ENCODE measurements at regions not wholly inside any gene's neighbourhood (a gene's known extent, or its start where the extent isn't known, plus 50 kb on each side); places are given as distances from the start of the nearest gene placed in this dataset.

- no peak overlapping the region for H3K4me3 ChIP-seq (ENCODE audit: low read depth, low read length)
- no peak for TF ChIP-seq CTCF (IDR thresholded peaks at IDR 0.05; ENCODE audit: low read depth, low read length)
Measured at GRCh38 chr6:134683783-134684422, 266.0 kb downstream of the ALDH8A1 start.

GRCh38 chr6:134680433-134680832 lies 269.5 kb downstream of the ALDH8A1 start:
- no peak overlapping the region for H3K4me3 ChIP-seq (ENCODE audit: low read depth, low read length)
- TF ChIP-seq CTCF (IDR thresholded peaks at IDR 0.05; ENCODE audit: low read depth, low read length) = no peak

DNA sequence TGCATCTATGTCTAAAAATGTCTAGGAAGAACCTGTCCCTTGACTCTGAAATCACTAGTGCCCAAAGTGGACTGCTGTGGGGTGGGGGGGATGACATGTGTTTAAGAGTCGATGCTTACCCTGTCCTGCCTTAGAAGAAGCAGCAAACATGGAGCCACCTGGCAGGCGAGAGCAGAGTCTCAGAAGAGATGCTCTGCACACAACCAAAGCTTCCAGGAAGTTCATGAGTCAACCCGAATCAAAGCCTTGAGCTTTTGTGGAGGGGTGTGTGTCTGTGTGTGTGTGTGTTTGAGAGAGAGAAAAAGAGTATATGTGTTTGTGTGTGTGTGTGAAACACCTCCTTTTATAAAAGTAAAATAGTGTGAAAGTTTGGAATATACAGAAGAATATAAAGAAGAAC lies 269.9 kb downstream of the ALDH8A1 start:
- TF ChIP-seq CTCF (IDR thresholded peaks at IDR 0.05; ENCODE audit: low read depth, low read length) = no peak

DNA sequence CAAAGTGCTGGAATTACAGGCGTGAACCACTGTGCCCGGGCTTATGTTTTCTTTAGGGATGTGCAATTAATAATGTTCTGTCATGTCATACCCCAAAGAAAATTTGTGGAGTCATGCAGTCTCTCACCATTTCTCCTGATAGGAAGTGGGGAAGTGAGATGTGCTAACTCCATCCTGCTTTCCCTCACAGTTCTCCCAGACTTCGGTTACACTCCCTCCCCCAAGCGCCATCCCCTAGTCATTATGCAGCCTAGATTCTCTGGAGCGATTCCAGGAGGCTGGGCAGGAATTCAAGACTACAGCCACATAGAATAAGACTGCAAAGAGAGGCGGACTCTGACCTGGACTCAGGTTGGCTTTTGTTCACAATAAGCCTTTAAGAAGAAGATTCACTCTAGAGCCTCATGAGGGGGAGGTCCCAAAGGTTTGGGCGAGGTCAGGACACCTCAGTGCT lies 271.4 kb downstream of the ALDH8A1 start:
- no peak overlapping the region for H3K4me3 ChIP-seq (ENCODE audit: low read depth, low read length)
- TF ChIP-seq CTCF (IDR thresholded peaks at IDR 0.05; ENCODE audit: low read depth, low read length) = no peak

More for the DNA sequence above, 269.9 kb downstream of the ALDH8A1 start:
- no peak overlapping the region for H3K4me3 ChIP-seq (ENCODE audit: low read depth, low read length)

- no peak for TF ChIP-seq CTCF (IDR thresholded peaks at IDR 0.05; ENCODE audit: low read depth, low read length)
- no peak overlapping the region for H3K4me3 ChIP-seq (ENCODE audit: low read depth, low read length)
Measured at GRCh38 chr6:134676307-134677281, 273.3 kb downstream of the ALDH8A1 start.

DNA sequence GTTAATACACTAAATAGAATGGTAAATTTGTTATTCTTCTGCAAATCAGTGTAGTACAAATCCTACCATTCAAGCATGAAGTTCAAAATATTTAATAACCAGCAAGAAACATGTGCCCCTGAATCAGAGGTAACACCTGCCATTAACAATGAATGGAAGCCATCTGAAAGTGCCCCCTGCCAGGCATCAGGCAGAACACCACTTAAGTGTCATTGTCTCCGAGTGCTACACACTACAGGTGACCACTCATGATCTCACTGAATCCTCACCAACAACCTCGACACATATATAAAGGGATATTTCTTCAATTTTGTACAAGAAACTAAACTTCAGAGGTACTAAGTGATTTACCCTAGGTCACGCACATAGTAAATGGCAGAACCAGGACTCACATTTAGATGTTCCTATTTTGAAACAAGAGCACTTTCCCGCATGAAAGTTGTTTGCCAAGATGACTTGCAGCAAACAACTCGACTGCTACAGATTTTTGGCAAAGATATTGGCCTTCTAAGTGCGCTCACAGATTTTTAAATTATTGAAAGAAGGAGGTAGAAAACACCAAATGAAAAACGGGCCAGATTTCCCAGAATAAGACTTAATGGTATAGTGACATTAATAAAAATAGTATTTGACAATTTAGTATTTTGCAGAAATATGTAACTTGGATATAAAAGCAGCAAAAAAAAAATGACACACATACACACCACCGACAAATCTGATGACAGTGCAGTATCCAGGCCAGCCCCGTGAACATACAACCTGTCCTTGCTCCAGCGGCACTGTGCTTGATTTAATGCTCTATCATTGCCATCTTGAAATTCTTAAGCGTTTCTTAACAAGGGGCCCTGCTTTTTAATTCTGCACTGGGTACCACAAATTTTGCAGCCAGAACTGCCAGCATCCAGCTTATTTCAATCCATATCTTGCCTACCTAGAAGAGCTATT lies 274.5 kb downstream of the ALDH8A1 start:
- TF ChIP-seq CTCF (IDR thresholded peaks at IDR 0.05; ENCODE audit: low read depth, low read length) = no peak

More for the DNA sequence above, 274.5 kb downstream of the ALDH8A1 start:
- no peak overlapping the region for H3K4me3 ChIP-seq (ENCODE audit: low read depth, low read length)
